Transverse colon (tissue), 3 donors: ENCODE measurements at regions not wholly inside any gene's neighbourhood (a gene's known extent, or its start where the extent isn't known, plus 50 kb on each side); places are given as distances from the start of the nearest gene placed in this dataset.

Source experiments
- POLR2A ChIP-seq: fragments of 450-650 bp; IDR thresholded peaks from one replicate; pipeline ENCODE4 v1.6.1; 2016; ENCODE audit warnings: antibody characterized with exemption, mild to moderate bottlenecking, moderate library complexity
- TF ChIP-seq, protein P1 (sequence below), 5 experiments: fragments of 200-600 bp in 3 of 5; fragments of 450-650 bp in 2 of 5; sonication (generic) in 3 of 5; IDR thresholded peaks; 1 replicate in 2 of 5; 2 replicates in 3 of 5; pipeline ENCODE4 v1.5.1; 2016 to 2017; ENCODE audit warnings: antibody characterized with exemption in 5 of 5, inconsistent platforms in 3 of 5, mild to moderate bottlenecking in 2 of 5, moderate library complexity in 1 of 5

DNA sequence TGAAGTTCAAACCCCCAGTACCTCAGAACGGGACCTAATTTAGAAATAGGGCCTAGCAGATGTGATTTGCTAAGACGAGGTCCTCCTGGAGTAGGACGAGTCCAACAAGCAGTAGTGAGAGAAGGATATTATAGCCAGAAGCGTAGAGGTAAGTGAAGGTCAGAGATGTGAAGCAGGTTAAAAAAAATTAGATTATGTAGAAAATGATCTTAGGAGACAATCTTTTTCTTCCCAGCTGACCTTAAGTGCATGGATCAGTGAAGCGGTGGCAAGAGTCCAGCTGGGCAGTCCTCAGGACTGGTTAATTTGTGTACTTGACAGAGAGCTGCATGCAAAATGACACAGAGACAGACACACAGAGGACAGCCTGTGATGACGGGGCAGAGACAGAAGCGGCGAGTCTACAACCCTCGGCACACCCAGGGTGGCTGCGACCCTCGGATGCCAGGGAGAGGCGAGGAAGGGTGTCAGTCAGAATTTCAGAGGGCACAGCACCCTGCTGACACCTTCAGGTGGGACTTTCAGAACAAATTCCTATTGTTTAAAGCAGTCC is 131.4 kb upstream of the IRX4 start:
- TF ChIP-seq POLR2A = no peak
- TF ChIP-seq, protein P1, sequence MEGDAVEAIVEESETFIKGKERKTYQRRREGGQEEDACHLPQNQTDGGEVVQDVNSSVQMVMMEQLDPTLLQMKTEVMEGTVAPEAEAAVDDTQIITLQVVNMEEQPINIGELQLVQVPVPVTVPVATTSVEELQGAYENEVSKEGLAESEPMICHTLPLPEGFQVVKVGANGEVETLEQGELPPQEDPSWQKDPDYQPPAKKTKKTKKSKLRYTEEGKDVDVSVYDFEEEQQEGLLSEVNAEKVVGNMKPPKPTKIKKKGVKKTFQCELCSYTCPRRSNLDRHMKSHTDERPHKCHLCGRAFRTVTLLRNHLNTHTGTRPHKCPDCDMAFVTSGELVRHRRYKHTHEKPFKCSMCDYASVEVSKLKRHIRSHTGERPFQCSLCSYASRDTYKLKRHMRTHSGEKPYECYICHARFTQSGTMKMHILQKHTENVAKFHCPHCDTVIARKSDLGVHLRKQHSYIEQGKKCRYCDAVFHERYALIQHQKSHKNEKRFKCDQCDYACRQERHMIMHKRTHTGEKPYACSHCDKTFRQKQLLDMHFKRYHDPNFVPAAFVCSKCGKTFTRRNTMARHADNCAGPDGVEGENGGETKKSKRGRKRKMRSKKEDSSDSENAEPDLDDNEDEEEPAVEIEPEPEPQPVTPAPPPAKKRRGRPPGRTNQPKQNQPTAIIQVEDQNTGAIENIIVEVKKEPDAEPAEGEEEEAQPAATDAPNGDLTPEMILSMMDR (IDR thresholded peaks at IDR 0.05) = no peak
